H9 (cell line): ENCODE measurements at regions not wholly inside any gene's neighbourhood (a gene's known extent, or its start where the extent isn't known, plus 50 kb on each side); places are given as distances from the start of the nearest gene placed in this dataset.

Experiments used
- DNase-seq: peaks from one replicate; pipeline ENCODE4 v3.0.0-alpha.2; 2017
- H2AFZ ChIP-seq: one replicate; pipeline ENCODE4 v1.6.1; 2013; ENCODE audit warnings: mild to moderate bottlenecking, low read length, control low read depth, moderate library complexity
- H2AK5ac ChIP-seq: 2 replicates; pipeline ENCODE4 v1.6.1; 2013; ENCODE audit warnings: low read length, control low read depth, mixed read lengths; ENCODE audit not compliant: insufficient read length
- H2BK120ac ChIP-seq: one replicate; pipeline ENCODE4 v1.6.1; 2013; ENCODE audit warnings: low read depth, mild to moderate bottlenecking, low read length, control low read depth, inconsistent platforms; ENCODE audit not compliant: poor library complexity, severe bottlenecking
- H2BK12ac ChIP-seq: 2 replicates; pipeline ENCODE4 v1.6.1; 2013; ENCODE audit warnings: low read length, control low read depth, mixed read lengths, low read depth; ENCODE audit not compliant: insufficient read length
- H2BK15ac ChIP-seq: 2 replicates; pipeline ENCODE4 v1.6.1; 2013; ENCODE audit warnings: low read depth, low read length, control low read depth
- H2BK20ac ChIP-seq: one replicate; pipeline ENCODE4 v1.6.1; 2013; ENCODE audit warnings: low read depth, mild to moderate bottlenecking, low read length, control low read depth, inconsistent platforms; ENCODE audit not compliant: poor library complexity, severe bottlenecking
- H2BK5ac ChIP-seq: 2 replicates; pipeline ENCODE4 v1.6.1; 2013; ENCODE audit warnings: low read length, control low read depth, mixed read lengths; ENCODE audit not compliant: insufficient read length
- H3K14ac ChIP-seq: 2 replicates; pipeline ENCODE4 v1.6.1; 2013; ENCODE audit warnings: low read length, control low read depth; ENCODE audit not compliant: insufficient read depth
- H3K18ac ChIP-seq: 2 replicates; pipeline ENCODE4 v1.6.1; 2013; ENCODE audit warnings: low read depth, mild to moderate bottlenecking, mixed read lengths, low read length, control low read depth; ENCODE audit not compliant: insufficient read length
- H3K23ac ChIP-seq: 2 replicates; pipeline ENCODE4 v1.6.1; 2013; ENCODE audit warnings: low read length, control low read depth, mixed read lengths, low read depth; ENCODE audit not compliant: insufficient read length
- H3K23me2 ChIP-seq: 2 replicates; pipeline ENCODE4 v1.6.1; 2013; ENCODE audit warnings: low read depth, mild to moderate bottlenecking, mixed read lengths, low read length, control low read depth; ENCODE audit not compliant: insufficient read length, poor library complexity, severe bottlenecking
- H3K27ac ChIP-seq: 2 replicates; pipeline ENCODE4 v1.5.1; 2013; ENCODE audit warnings: low read length, control low read depth, mixed read lengths, low read depth; ENCODE audit not compliant: insufficient read length
- H3K27me3 ChIP-seq: 2 replicates; pipeline ENCODE4 v1.6.1; 2013; ENCODE audit warnings: low read length, control low read depth, inconsistent platforms; ENCODE audit not compliant: insufficient read depth
- H3K4ac ChIP-seq: 2 replicates; pipeline ENCODE4 v1.6.1; 2013; ENCODE audit warnings: low read depth, mild to moderate bottlenecking, control low read depth, inconsistent platforms, low read length, moderate library complexity
- H3K4me1 ChIP-seq: 2 replicates; pipeline ENCODE4 v1.6.1; 2013; ENCODE audit warnings: low read length, control low read depth, inconsistent platforms; ENCODE audit not compliant: insufficient read depth
- H3K4me2 ChIP-seq: 2 replicates; pipeline ENCODE4 v1.6.1; 2013; ENCODE audit warnings: low read length, control low read depth, mixed read lengths; ENCODE audit not compliant: insufficient read length, insufficient read depth
- H3K56ac ChIP-seq: 2 replicates; pipeline ENCODE4 v1.6.1; 2013; ENCODE audit warnings: low read depth, mild to moderate bottlenecking, mixed read lengths, low read length, control low read depth; ENCODE audit not compliant: insufficient read length
- H3K79me1 ChIP-seq: 2 replicates; pipeline ENCODE4 v1.6.1; 2013; ENCODE audit warnings: low read depth, mild to moderate bottlenecking, moderate library complexity, low read length, control low read depth, inconsistent platforms; ENCODE audit not compliant: insufficient read depth, poor library complexity, severe bottlenecking
- H3K79me2 ChIP-seq: 2 replicates; pipeline ENCODE4 v1.6.1; 2013; ENCODE audit warnings: low read length, control low read depth, inconsistent platforms; ENCODE audit not compliant: insufficient read depth
- H3K9ac ChIP-seq: 2 replicates; pipeline ENCODE4 v1.6.1; 2013; ENCODE audit warnings: low read length, control low read depth, mixed read lengths; ENCODE audit not compliant: insufficient read length; ENCODE audit errors: extremely low read depth
- H3K9me3 ChIP-seq: one replicate; pipeline ENCODE4 v1.6.1; 2013; ENCODE audit warnings: low read depth, low read length, inconsistent platforms; ENCODE audit not compliant: control insufficient read depth
- H3T11ph ChIP-seq: one replicate; pipeline ENCODE4 v1.6.1; 2013; ENCODE audit warnings: mild to moderate bottlenecking, low read length, control low read depth, inconsistent platforms
- H4K20me1 ChIP-seq: one replicate; pipeline ENCODE4 v1.6.1; 2013; ENCODE audit not compliant: control insufficient read depth, insufficient read length, insufficient read depth
- H4K5ac ChIP-seq: 2 replicates; pipeline ENCODE4 v1.6.1; 2013; ENCODE audit warnings: low read depth, mild to moderate bottlenecking, mixed read lengths, low read length, control low read depth; ENCODE audit not compliant: insufficient read length
- H4K8ac ChIP-seq: replicated peaks from 2 replicates; pipeline ENCODE4 v1.6.1; 2013; ENCODE audit warnings: low read length, control low read depth, mixed read lengths, low read depth; ENCODE audit not compliant: insufficient read length
- H4K91ac ChIP-seq: 2 replicates; pipeline ENCODE4 v1.6.1; 2013; ENCODE audit warnings: low read depth, mild to moderate bottlenecking, moderate library complexity, mixed read lengths, low read length, control low read depth; ENCODE audit not compliant: insufficient read length
- H3K27ac Mint-ChIP-seq, 3 experiments: 2 replicates in 2 of 3; 3 replicates in 1 of 3; pipeline ENCODE4 v1.8.0; 2020 to 2021; ENCODE audit warnings: mixed read lengths in 3 of 3, mild to moderate bottlenecking in 1 of 3, moderate library complexity in 1 of 3
- H3K27me3 Mint-ChIP-seq: 2 replicates; pipeline ENCODE4 v1.8.0; 2021; ENCODE audit warnings: low read depth, mild to moderate bottlenecking, moderate library complexity, mixed read lengths
- H3K36me3 Mint-ChIP-seq, 3 experiments: 2 replicates in 2 of 3; 3 replicates in 1 of 3; pipeline ENCODE4 v1.8.0; 2020 to 2021; ENCODE audit warnings: low read depth in 3 of 3, mixed read lengths in 3 of 3; ENCODE audit not compliant: insufficient read depth in 1 of 3
- H3K4me1 Mint-ChIP-seq, 2 experiments: 2 replicates each; pipeline ENCODE4 v1.8.0; 2020; ENCODE audit warnings: mixed read lengths in 2 of 2
- H3K4me3 Mint-ChIP-seq, 2 experiments: 2 replicates in 1 of 2; 3 replicates in 1 of 2; pipeline ENCODE4 v1.8.0; 2020 to 2021; ENCODE audit warnings: mild to moderate bottlenecking in 2 of 2, mixed read lengths in 2 of 2, moderate library complexity in 1 of 2
- H3K9me3 Mint-ChIP-seq, 2 experiments: 2 replicates in 1 of 2; 3 replicates in 1 of 2; pipeline ENCODE4 v1.8.0; 2020; ENCODE audit warnings: mild to moderate bottlenecking in 2 of 2, mixed read lengths in 2 of 2, moderate library complexity in 1 of 2
- CTCF ChIP-seq: fragments of 200-600 bp; sonication (generic); conservative IDR thresholded peaks from 3 replicates; pipeline ENCODE4 v1.8.0; 2021; ENCODE audit warnings: antibody characterized with exemption, mild to moderate bottlenecking
- WGBS: extraction: QIAGEN DNeasy Blood & Tissue Kit; methylation state at CpG from one replicate; pipeline ENCODE4 v1.1.7; 2013; ENCODE audit warnings: missing lambda C conversion rate, low lambda C conversion rate, mixed read lengths; ENCODE audit not compliant: insufficient read length; ENCODE audit errors: extremely low coverage; 5-methylcytosine and 5-hydroxymethylcytosine counted together

- no peak for DNase-seq
- Histone ChIP-seq H4K20me1 (no peaks in the 10 kb centered on the region), H3K27me3 (no peaks in the 10 kb centered on the region), H3K4ac (no peak overlapping the region), H3K79me2 (no peaks in the 10 kb centered on the region), H2BK12ac (no peak overlapping the region), H2AK5ac (no peak overlapping the region), H2AFZ (no peak overlapping the region), H2BK5ac (no peak overlapping the region), H2BK20ac (no peak overlapping the region), H3K27ac (no peak overlapping the region), H3K56ac (no peak overlapping the region), H3K23me2 (no peaks in the 10 kb centered on the region), H3K4me1 (no peaks in the 10 kb centered on the region), H4K5ac (no peak overlapping the region), H4K91ac (no peak overlapping the region), H3K4me2 (no peak overlapping the region), H2BK120ac (no peak overlapping the region), H3T11ph (no peak overlapping the region), H3K18ac (no peak overlapping the region), H4K8ac (no peak overlapping the region), H3K14ac (no peak overlapping the region), H3K23ac (no peak overlapping the region), H3K9me3 (no peaks in the 10 kb centered on the region), H3K79me1 (no peaks in the 10 kb centered on the region), H3K9ac (no peak overlapping the region), H2BK15ac (no peak overlapping the region)
- TF ChIP-seq CTCF: no peak
- Mint-ChIP-seq H3K36me3 (no peaks in the 10 kb centered on the region), H3K9me3 (peaks cover 3 to 4% of the 10 kb centered on the region in 2 experiments; a peak in 2 of 5 replicates), H3K4me1 (peaks cover 3 to 5% of the 10 kb centered on the region in 2 experiments), H3K27ac (no peak overlapping the region), H3K27me3 (no peaks in the 10 kb centered on the region), H3K4me3 (no peak overlapping the region)
- no CpG with 5 or more reads among the region's 2 CpGs for WGBS
These were observed 926.9 kb downstream of the FAT4 start for GRCh38 chr4:126241634-126242033.
